CD14-positive monocyte (primary cell): ENCODE measurements at regions not wholly inside any gene's neighbourhood (a gene's known extent, or its start where the extent isn't known, plus 50 kb on each side); places are given as distances from the start of the nearest gene placed in this dataset.

Source experiments
- DNase-seq, 3 donors: peaks; one replicate each; pipeline ENCODE4 v3.0.0-alpha.2; 2011 to 2022
- H2AFZ ChIP-seq: 2 replicates; pipeline ENCODE4 v1.6.0; 2012; ENCODE audit warnings: mild to moderate bottlenecking, low read depth, low read length, inconsistent platforms; ENCODE audit not compliant: insufficient read depth, poor library complexity, severe bottlenecking
- H3K27ac ChIP-seq, 2 donors: 1 replicate in 1 of 2; 2 replicates in 1 of 2; pipeline ENCODE4 v1.5.1; 2012 to 2013; ENCODE audit warnings: low read length in 2 of 2, control low read depth in 1 of 2, inconsistent platforms in 1 of 2, low read depth in 1 of 2, mild to moderate bottlenecking in 1 of 2
- H3K27me3 ChIP-seq, 2 donors: one replicate each; pipeline versions ENCODE4 v1.6.0 to v1.6.1; 2011 to 2013; ENCODE audit warnings: low read length in 2 of 2; ENCODE audit not compliant: control insufficient read depth in 2 of 2, insufficient read depth in 2 of 2
- H3K36me3 ChIP-seq, 2 donors: replicated peaks in 1 of 2; 1 replicate in 1 of 2; 2 replicates in 1 of 2; pipeline versions ENCODE4 v1.5.1 to v1.6.1; 2012 to 2013; ENCODE audit warnings: low read length in 2 of 2, control low read depth in 1 of 2, inconsistent platforms in 1 of 2, mild to moderate bottlenecking in 1 of 2; ENCODE audit not compliant: insufficient read depth in 2 of 2, control insufficient read depth in 1 of 2
- H3K4me1 ChIP-seq, 2 donors: 1 replicate in 1 of 2; 2 replicates in 1 of 2; pipeline versions ENCODE4 v1.5.1 to v1.6.1; 2012 to 2013; ENCODE audit warnings: low read length in 2 of 2, control low read depth in 1 of 2, inconsistent platforms in 1 of 2, mild to moderate bottlenecking in 1 of 2, moderate library complexity in 1 of 2; ENCODE audit not compliant: insufficient read depth in 2 of 2, control insufficient read depth in 1 of 2
- H3K4me2 ChIP-seq: replicated peaks from 2 replicates; pipeline ENCODE3; 2012; ENCODE audit warnings: low read length, moderate library complexity, mild to moderate bottlenecking; ENCODE audit not compliant: poor library complexity, severe bottlenecking; ENCODE audit errors: extremely low read depth
- H3K4me3 ChIP-seq, 3 experiments: fragments of 200-600 bp in 1 of 3; sonication (generic) in 1 of 3; replicated peaks in 1 of 3; 1 replicate in 2 of 3; 2 replicates in 1 of 3; pipeline ENCODE4 v1.5.1; 2011 to 2013; ENCODE audit warnings: low read length in 3 of 3, mild to moderate bottlenecking in 3 of 3, control low read depth in 2 of 3, low read depth in 2 of 3, inconsistent platforms in 1 of 3, moderate library complexity in 1 of 3
- H3K79me2 ChIP-seq: 2 replicates; pipeline ENCODE4 v1.6.0; 2012; ENCODE audit warnings: mild to moderate bottlenecking, control low read depth, inconsistent platforms, low read length, moderate library complexity; ENCODE audit not compliant: insufficient read depth
- H3K9ac ChIP-seq: 2 replicates; pipeline ENCODE4 v1.6.0; 2017; ENCODE audit warnings: low read length, mild to moderate bottlenecking; ENCODE audit not compliant: insufficient read depth, poor library complexity, severe bottlenecking
- H3K9me3 ChIP-seq, 2 donors: replicated peaks in 1 of 2; 1 replicate in 1 of 2; 2 replicates in 1 of 2; pipeline versions ENCODE4 v1.5.1 to v1.6.1; 2012 to 2013; ENCODE audit warnings: low read length in 2 of 2, control low read depth in 1 of 2; ENCODE audit not compliant: control insufficient read depth in 1 of 2, insufficient read depth in 1 of 2
- H4K20me1 ChIP-seq: 2 replicates; pipeline ENCODE4 v1.6.0; 2012; ENCODE audit warnings: mild to moderate bottlenecking, low read length, control low read depth, moderate library complexity; ENCODE audit not compliant: insufficient read depth
- H3K27ac Mint-ChIP-seq, 7 donors: one replicate each; pipeline ENCODE4 v1.8.0; 2020; ENCODE audit warnings: mild to moderate bottlenecking in 7 of 7, mixed read lengths in 7 of 7, moderate library complexity in 6 of 7, inconsistent platforms in 2 of 7
- H3K27me3 Mint-ChIP-seq, 3 donors: one replicate each; pipeline ENCODE4 v1.8.0; 2021 to 2022; ENCODE audit warnings: low read depth in 3 of 3, mild to moderate bottlenecking in 3 of 3, mixed read lengths in 3 of 3, moderate library complexity in 3 of 3, inconsistent platforms in 1 of 3
- H3K36me3 Mint-ChIP-seq, 2 donors: one replicate each; pipeline ENCODE4 v1.8.0; 2020; ENCODE audit warnings: mixed read lengths in 2 of 2, inconsistent platforms in 1 of 2, mild to moderate bottlenecking in 1 of 2
- H3K4me1 Mint-ChIP-seq: one replicate; pipeline ENCODE4 v1.8.0; 2020; ENCODE audit warnings: mild to moderate bottlenecking, mixed read lengths
- H3K4me3 Mint-ChIP-seq, 2 donors: one replicate each; pipeline ENCODE4 v1.8.0; 2020; ENCODE audit warnings: mild to moderate bottlenecking in 2 of 2, mixed read lengths in 2 of 2, moderate library complexity in 1 of 2
- H3K9me3 Mint-ChIP-seq, 7 donors: one replicate each; pipeline ENCODE4 v1.8.0; 2020 to 2022; ENCODE audit warnings: mixed read lengths in 7 of 7, mild to moderate bottlenecking in 6 of 7, moderate library complexity in 6 of 7, inconsistent platforms in 2 of 7
- WGBS: methylation state at CpG from one replicate; pipeline ENCODE4 v1.1.5; 2013; ENCODE audit warnings: missing lambda C conversion rate; ENCODE audit not compliant: insufficient coverage; 5-methylcytosine and 5-hydroxymethylcytosine counted together
- intact Hi-C, 2 donors: fragments of 100-400 bp; cut with micrococcal nuclease; formaldehyde crosslinking; loops; one replicate each; pipeline versions ENCODE4 v1.15.0 to v1.15.1; 2023
- TF ChIP-seq, protein P1 (sequence below): fragments of 200-600 bp; IDR thresholded peaks from one replicate; pipeline ENCODE4 v1.8.0; 2022; ENCODE audit warnings: antibody characterized with exemption, mild to moderate bottlenecking

DNA sequence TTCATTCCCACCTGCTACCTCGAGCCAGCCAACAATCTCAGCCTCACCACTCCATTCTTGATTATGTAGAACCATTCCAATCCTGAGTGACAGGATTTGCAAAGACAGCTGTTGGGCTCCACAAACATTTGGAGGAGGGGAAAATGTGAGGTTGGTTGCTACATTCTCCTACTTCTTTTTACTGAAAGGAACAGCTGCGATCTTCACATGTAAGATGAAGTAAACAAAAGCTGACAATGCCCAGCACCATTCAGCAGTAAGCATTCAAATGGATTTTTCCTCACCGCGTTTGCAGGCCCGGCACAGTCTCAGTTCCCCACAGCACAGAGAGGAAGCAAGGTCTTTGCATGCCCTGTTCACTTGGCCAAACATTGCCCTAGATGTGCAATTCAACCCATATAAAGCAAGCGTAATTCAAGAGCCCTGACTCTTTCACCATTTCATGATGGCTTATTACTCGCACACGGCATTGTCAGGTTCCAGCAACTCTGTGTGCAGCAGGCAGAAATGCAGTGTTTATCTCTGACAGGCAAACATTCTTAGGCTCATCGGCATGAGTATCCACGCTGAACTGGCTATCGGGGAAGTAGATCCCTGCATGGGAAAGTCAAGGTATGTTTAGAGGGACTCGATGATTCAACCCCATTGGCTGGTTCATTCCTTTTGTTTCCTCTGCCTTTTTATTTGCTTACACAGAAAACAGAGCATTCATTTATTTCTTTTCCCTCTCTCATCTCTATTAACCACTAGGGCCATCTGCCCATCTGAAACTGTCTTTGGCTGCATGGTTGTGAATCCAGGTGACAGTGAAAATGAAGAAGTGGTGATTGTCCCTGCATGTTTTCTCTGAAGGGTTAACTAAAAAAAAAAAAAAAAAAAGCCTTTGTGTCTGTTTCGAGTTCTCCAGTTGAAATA is 236.1 kb upstream of the PLEKHG7 start:
- Histone ChIP-seq H3K4me3 (no peak overlapping the region), H3K27ac (no peak overlapping the region), H4K20me1 (no peaks in the 10 kb centered on the region), H2AFZ (peak overlapping the region; percentile 19), H3K27me3 (no peaks in the 10 kb centered on the region), H3K79me2 (no peaks in the 10 kb centered on the region), H3K4me2 (no peak overlapping the region), H3K36me3 (no peaks in the 10 kb centered on the region), H3K4me1 (peaks cover 9 to 19% of the 10 kb centered on the region in 2 donors), H3K9me3 (no peaks in the 10 kb centered on the region), H3K9ac (no peak overlapping the region)
- no peak overlapping the region for H3K4me3 Mint-ChIP-seq
- intact Hi-C loops: no loop called here
- TF ChIP-seq, protein P1, sequence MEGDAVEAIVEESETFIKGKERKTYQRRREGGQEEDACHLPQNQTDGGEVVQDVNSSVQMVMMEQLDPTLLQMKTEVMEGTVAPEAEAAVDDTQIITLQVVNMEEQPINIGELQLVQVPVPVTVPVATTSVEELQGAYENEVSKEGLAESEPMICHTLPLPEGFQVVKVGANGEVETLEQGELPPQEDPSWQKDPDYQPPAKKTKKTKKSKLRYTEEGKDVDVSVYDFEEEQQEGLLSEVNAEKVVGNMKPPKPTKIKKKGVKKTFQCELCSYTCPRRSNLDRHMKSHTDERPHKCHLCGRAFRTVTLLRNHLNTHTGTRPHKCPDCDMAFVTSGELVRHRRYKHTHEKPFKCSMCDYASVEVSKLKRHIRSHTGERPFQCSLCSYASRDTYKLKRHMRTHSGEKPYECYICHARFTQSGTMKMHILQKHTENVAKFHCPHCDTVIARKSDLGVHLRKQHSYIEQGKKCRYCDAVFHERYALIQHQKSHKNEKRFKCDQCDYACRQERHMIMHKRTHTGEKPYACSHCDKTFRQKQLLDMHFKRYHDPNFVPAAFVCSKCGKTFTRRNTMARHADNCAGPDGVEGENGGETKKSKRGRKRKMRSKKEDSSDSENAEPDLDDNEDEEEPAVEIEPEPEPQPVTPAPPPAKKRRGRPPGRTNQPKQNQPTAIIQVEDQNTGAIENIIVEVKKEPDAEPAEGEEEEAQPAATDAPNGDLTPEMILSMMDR: no peak
- peaks cover 0 to 4% (median 2%) of the 10 kb centered on the region in 3 donors for H3K27me3 Mint-ChIP-seq
- no peaks in the 10 kb centered on the region for H3K9me3 Mint-ChIP-seq
- H3K27ac Mint-ChIP-seq: peak overlapping the region in 2 of 7 donors; percentile 54 to 58
- no peaks in the 10 kb centered on the region for H3K36me3 Mint-ChIP-seq
- peak; percentile 9 to 20 (median 14) for DNase-seq
- peaks cover 15% of the 10 kb centered on the region for H3K4me1 Mint-ChIP-seq
- WGBS: 59% methylated on average over 8 of the region's 13 CpGs

DNA sequence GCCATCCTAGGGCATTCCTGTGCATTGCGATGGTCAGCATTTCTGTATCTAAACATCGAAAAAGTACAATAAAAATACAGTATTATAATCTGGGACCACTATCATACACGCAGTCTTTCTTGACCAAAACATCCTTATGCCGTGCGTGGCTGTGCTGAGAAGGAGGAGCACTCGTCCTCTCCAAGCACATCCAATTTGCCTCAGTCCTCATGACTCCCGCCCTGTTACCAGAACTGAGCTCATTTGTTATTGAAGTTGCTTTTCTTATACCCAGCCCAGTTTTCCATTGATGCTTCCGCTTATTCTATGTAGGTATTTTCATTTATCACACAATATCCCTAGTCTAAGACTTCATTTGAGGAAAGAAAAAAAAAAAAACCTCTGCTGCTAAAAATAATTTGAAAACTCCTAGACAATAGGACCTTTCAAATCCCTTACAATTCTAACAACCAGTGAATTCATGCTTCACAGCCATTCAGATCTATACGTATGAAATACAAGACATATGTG is 236.9 kb upstream of the PLEKHG7 start:
- H3K27ac ChIP-seq: no peak overlapping the region
- TF ChIP-seq, protein P1: no peak
- WGBS: 100% methylated on average over 4 of the region's 9 CpGs
- no peaks in the 10 kb centered on the region for H3K36me3 Mint-ChIP-seq
- H3K9ac ChIP-seq: no peak overlapping the region
- H3K9me3 ChIP-seq: no peaks in the 10 kb centered on the region
- peaks cover 11 to 22% of the 10 kb centered on the region in 2 donors for H3K4me1 ChIP-seq
- no peak overlapping the region for H3K4me3 ChIP-seq
- peak overlapping the region; percentile 19 for H2AFZ ChIP-seq
- H3K27me3 Mint-ChIP-seq: peaks cover 0 to 4% (median 2%) of the 10 kb centered on the region in 3 donors
- H3K4me2 ChIP-seq: no peak overlapping the region
- no peak for DNase-seq
- peaks cover 16% of the 10 kb centered on the region for H3K4me1 Mint-ChIP-seq
- H3K4me3 Mint-ChIP-seq: no peak overlapping the region
- H3K36me3 ChIP-seq: no peaks in the 10 kb centered on the region
- H3K27ac Mint-ChIP-seq: peak overlapping the region in 2 of 7 donors; percentile 16 to 31
- no peaks in the 10 kb centered on the region for H3K27me3 ChIP-seq
- intact Hi-C loops: no loop called here
- no peaks in the 10 kb centered on the region for H4K20me1 ChIP-seq
- H3K9me3 Mint-ChIP-seq: no peaks in the 10 kb centered on the region
- H3K79me2 ChIP-seq: no peaks in the 10 kb centered on the region
